OCI-LY1 (cell line): ENCODE measurements at regions not wholly inside any gene's neighbourhood (a gene's known extent, or its start where the extent isn't known, plus 50 kb on each side); places are given as distances from the start of the nearest gene placed in this dataset.

Experiments used
- EZH2 ChIP-seq: fragments of 200-600 bp; sonication (generic), shearing (Covaris generic); IDR thresholded peaks from 2 replicates; pipeline ENCODE4 v1.8.0; 2017; ENCODE audit warnings: borderline replicate concordance, mixed run types, mild to moderate bottlenecking, antibody characterized with exemption, low read length, moderate library complexity, mixed read lengths
- TF ChIP-seq, protein P1 (sequence below): fragments of 200-600 bp; sonication (generic), shearing (Covaris generic); IDR thresholded peaks from 2 replicates; pipeline ENCODE4 v1.5.1; 2017; ENCODE audit warnings: mild to moderate bottlenecking, antibody characterized with exemption, low read length, moderate library complexity, mixed read lengths

DNA sequence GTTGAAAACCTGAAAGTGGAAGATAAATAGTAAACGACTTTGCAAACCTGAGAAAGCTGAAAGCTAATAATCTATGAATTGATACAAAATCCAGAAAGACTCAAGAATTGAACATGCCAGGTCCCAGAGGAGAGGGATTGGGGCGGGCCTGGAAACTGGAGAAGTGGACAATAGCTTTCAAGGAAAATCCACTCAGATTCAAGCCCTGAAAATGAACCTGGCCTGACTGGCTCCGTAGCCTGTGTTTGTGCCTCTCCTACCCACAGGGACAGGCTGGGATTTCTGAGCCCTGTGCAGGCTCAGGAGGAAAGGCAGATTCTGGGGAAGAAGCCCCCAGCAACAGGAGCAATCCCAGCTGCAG is 274.8 kb upstream of the HS6ST1 start:
- TF ChIP-seq, protein P1, sequence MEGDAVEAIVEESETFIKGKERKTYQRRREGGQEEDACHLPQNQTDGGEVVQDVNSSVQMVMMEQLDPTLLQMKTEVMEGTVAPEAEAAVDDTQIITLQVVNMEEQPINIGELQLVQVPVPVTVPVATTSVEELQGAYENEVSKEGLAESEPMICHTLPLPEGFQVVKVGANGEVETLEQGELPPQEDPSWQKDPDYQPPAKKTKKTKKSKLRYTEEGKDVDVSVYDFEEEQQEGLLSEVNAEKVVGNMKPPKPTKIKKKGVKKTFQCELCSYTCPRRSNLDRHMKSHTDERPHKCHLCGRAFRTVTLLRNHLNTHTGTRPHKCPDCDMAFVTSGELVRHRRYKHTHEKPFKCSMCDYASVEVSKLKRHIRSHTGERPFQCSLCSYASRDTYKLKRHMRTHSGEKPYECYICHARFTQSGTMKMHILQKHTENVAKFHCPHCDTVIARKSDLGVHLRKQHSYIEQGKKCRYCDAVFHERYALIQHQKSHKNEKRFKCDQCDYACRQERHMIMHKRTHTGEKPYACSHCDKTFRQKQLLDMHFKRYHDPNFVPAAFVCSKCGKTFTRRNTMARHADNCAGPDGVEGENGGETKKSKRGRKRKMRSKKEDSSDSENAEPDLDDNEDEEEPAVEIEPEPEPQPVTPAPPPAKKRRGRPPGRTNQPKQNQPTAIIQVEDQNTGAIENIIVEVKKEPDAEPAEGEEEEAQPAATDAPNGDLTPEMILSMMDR: no peak
- no peak for TF ChIP-seq EZH2
